ENCODE measurements at regions not wholly inside any gene's neighbourhood (a gene's known extent, or its start where the extent isn't known, plus 50 kb on each side); places are given as distances from the start of the nearest gene placed in this dataset.

- H3K9me1 ChIP-seq (replicated peaks; ENCODE audit: control insufficient read depth, extremely low read depth, insufficient read depth, low read length) = no peaks in the 10 kb centered on the region
- H3K4me3 ChIP-seq (replicated peaks in 1 of 3; ENCODE audit: insufficient read depth in 1 of 3, low read depth in 1 of 3, low read length in 3 of 3) = no peak overlapping the region
- no peaks in the 10 kb centered on the region for H3K4me1 ChIP-seq (ENCODE audit: control insufficient read depth, extremely low read depth, insufficient read depth, low read length)
- intact Hi-C loops (cut with micrococcal nuclease) (no loop called here), dilution Hi-C loops (cut with MboI; ENCODE audit: extremely low pct_ligation_motif_present, low sequenced_read_pairs) (no loop called here)
- FAIRE-seq = no peak
- DNase-seq (ENCODE audit: low read depth, low spot score) = no peak
- H3K9ac ChIP-seq (replicated peaks; ENCODE audit: extremely low read depth, insufficient read depth, low read length) = no peak overlapping the region
- no peak overlapping the region for H3K4me2 ChIP-seq (ENCODE audit: insufficient read depth, low read length)
- H4K20me1 ChIP-seq (replicated peaks; ENCODE audit: control insufficient read depth, extremely low read depth, insufficient read depth, low read length) = no peaks in the 10 kb centered on the region
- no peaks in the 10 kb centered on the region for H3K27me3 ChIP-seq (ENCODE audit: control insufficient read depth in 2 of 2, insufficient read depth in 2 of 2, low read length in 2 of 2)
- ChIA-PET POLR2A (no interaction called here), CTCF (no interaction called here)
- no peak overlapping the region for H3K27ac ChIP-seq (ENCODE audit: insufficient read depth, low read depth, low read length)
- no peaks in the 10 kb centered on the region for H3K9me3 ChIP-seq (replicated peaks; ENCODE audit: control insufficient read depth, insufficient read depth, low read length)
- TF ChIP-seq MYC (IDR thresholded peaks at IDR 0.05; ENCODE audit: low read depth, low read length) (no peak), GATA2 (IDR thresholded peaks at IDR 0.05; ENCODE audit: insufficient read depth, insufficient read length, low read depth, low read length) (no peak), JUN (IDR thresholded peaks at IDR 0.05; ENCODE audit: borderline replicate concordance, insufficient read depth, insufficient read length, low read depth) (no peak), POLR2A (IDR thresholded peaks at IDR 0.05; ENCODE audit: low read depth, low read length) (no peak), MAX (IDR thresholded peaks at IDR 0.05; ENCODE audit: insufficient read depth, insufficient read length) (no peak), FOS (IDR thresholded peaks at IDR 0.05; ENCODE audit: borderline replicate concordance, insufficient read depth, low read length) (no peak), EZH2 (IDR thresholded peaks at IDR 0.05; ENCODE audit: borderline replicate concordance, low read depth, low read length, severe bottlenecking) (no peak), POLR2AphosphoS5 (IDR thresholded peaks at IDR 0.05; ENCODE audit: insufficient read depth, low read depth, low read length) (no peak), CTCF (IDR thresholded peaks at IDR 0.05; ENCODE audit: extremely low read depth in 1 of 2, insufficient read depth in 1 of 2, low read depth in 1 of 2, low read length in 2 of 2) (no peak)
- H2AFZ ChIP-seq (ENCODE audit: low read depth, low read length) = no peak overlapping the region
- H3K79me2 ChIP-seq (ENCODE audit: control insufficient read depth, insufficient read depth, low read length) = no peaks in the 10 kb centered on the region
- no TSS peak for BruUV-seq (replicated peaks)
- no peaks in the 10 kb centered on the region for H3K36me3 ChIP-seq (ENCODE audit: control insufficient read depth in 2 of 2, extremely low read depth in 1 of 2, insufficient read depth in 2 of 2, low read length in 2 of 2)
These were observed 247.5 kb upstream of the GALNT17 start for GRCh38 chr7:70884440-70884764.
